Lower leg skin (tissue), 4 donors: ENCODE measurements at regions not wholly inside any gene's neighbourhood (a gene's known extent, or its start where the extent isn't known, plus 50 kb on each side); places are given as distances from the start of the nearest gene placed in this dataset.
"Not testable (repeated sequence)": the region's sequence is repeated elsewhere in the genome, so short reads cannot be mapped to it uniquely, and the experiment has no call there.

Experiments used
- DNase-seq, 2 donors: peaks; one replicate each; pipeline ENCODE4 v3.0.0-alpha.2; 2019; ENCODE audit warnings: low spot score in 2 of 2
- H3K4me3 ChIP-seq: fragments of 200-600 bp; sonication (generic); 2 replicates; pipeline ENCODE4 v1.5.1; 2017; ENCODE audit warnings: mild to moderate bottlenecking, low read depth; ENCODE audit not compliant: poor library complexity, severe bottlenecking
- POLR2A ChIP-seq, 2 donors: fragments of 450-650 bp; IDR thresholded peaks; one replicate each; pipeline ENCODE4 v1.6.1; 2016 to 2017; ENCODE audit warnings: antibody characterized with exemption in 2 of 2, mild to moderate bottlenecking in 1 of 2, moderate library complexity in 1 of 2
- WGBS, 2 donors: methylation state at CpG; one replicate each; pipeline ENCODE4 v1.1.5; 2018; 5-methylcytosine and 5-hydroxymethylcytosine counted together
- intact Hi-C: fragments of 100-400 bp; cut with DNase I; formaldehyde crosslinking; loops from one replicate; pipeline ENCODE4 v1.15.0; 2023; ENCODE audit warnings: low total_unique reads
- TF ChIP-seq, protein P1 (sequence below), 3 donors: fragments of 450-650 bp; IDR thresholded peaks; one replicate each; pipeline ENCODE4 v1.5.1; 2016; ENCODE audit warnings: antibody characterized with exemption in 3 of 3, mild to moderate bottlenecking in 3 of 3, moderate library complexity in 2 of 3

DNA sequence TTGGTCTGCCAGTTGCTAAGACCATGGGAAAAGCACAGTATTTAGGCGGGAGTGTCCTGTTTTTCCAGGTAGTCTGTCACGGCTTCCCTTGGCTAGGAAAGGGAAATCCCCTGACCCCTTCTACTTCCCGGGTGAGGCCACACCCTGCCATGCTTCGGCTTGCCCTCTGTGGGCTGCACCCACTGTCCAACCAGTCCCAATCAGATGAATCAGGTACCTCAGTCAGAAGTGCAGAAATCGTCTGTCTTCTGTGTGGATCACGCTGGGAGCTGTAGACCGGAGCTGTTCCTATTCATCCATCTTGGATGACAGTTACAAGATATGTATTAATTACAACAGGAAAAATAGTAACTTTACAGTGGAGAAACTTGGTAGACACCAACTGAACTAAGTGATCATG lies 188.2 kb downstream of the TPBG start:
- no peak for DNase-seq
- 76 to 80% methylated on average over 7 of the region's 7 CpGs for WGBS, 2 donors
- H3K4me3 ChIP-seq = no peak overlapping the region
- TF ChIP-seq, protein P1, sequence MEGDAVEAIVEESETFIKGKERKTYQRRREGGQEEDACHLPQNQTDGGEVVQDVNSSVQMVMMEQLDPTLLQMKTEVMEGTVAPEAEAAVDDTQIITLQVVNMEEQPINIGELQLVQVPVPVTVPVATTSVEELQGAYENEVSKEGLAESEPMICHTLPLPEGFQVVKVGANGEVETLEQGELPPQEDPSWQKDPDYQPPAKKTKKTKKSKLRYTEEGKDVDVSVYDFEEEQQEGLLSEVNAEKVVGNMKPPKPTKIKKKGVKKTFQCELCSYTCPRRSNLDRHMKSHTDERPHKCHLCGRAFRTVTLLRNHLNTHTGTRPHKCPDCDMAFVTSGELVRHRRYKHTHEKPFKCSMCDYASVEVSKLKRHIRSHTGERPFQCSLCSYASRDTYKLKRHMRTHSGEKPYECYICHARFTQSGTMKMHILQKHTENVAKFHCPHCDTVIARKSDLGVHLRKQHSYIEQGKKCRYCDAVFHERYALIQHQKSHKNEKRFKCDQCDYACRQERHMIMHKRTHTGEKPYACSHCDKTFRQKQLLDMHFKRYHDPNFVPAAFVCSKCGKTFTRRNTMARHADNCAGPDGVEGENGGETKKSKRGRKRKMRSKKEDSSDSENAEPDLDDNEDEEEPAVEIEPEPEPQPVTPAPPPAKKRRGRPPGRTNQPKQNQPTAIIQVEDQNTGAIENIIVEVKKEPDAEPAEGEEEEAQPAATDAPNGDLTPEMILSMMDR (IDR thresholded peaks at IDR 0.05) = no peak
- no peak for TF ChIP-seq POLR2A (IDR thresholded peaks at IDR 0.05)
- intact Hi-C loops = no loop called here

DNA sequence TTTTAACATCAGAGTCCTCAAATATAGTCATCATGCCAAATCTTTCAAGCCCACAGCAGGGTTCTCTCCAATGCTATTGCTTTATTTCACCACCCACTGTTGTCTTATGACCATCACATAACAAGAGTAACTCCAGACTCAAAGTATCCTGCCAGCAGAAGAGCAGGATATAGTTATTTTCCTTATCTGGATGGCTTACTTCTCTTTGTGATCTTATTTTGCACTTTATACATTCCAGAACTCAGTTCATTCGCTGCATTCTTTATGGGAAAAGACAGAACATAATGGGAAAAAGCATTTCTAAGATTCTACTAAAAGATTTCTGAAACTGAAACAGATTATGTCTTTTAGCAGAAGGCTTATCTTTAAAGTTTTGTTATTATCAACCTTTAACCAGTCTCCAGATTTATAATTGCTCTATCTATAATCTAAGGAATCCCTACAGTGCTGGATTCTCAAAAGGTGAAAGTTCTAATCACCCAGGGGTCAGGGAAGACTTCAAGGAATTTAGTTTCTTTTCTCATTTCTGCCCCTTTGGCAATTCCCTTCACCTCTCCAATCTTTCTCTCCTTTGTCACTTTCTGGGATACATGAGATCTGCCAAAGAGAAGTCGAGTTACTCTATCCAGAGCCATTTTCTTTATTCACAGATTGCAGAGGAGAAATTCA lies 190.4 kb downstream of the TPBG start:
- intact Hi-C loops = no loop called here
- TF ChIP-seq, protein P1 (IDR thresholded peaks at IDR 0.05) = no peak
- TF ChIP-seq POLR2A (IDR thresholded peaks at IDR 0.05) = no peak
- no peak overlapping the region for H3K4me3 ChIP-seq
- no peak for DNase-seq
- 67 to 68% methylated on average over 2 of the region's 2 CpGs for whole genome bisulfite sequencing, 2 donors

DNA sequence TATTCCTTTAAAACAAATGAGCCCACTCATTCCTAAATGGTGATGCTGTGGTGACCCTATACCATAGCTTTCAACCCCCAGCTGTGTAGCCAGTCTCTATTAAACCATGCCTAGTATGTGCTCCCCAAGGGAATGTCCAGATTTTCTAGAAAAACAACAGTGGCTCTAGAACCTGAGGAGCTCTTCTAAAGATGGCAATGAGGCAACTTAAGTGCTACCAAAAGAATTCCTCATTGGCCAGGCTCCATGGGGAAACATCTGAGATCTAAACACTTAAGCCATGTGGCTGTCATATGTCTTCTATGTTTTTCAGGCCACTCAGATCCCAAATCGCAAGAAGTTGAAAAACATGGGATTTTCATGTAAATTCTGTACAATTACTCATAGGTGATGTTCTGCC lies 191.0 kb downstream of the TPBG start:
- 81 to 82% methylated on average over 1 of the region's 1 CpG for WGBS, 2 donors
- no peak for DNase-seq
- intact Hi-C loops = no loop called here
- TF ChIP-seq, protein P1 (IDR thresholded peaks at IDR 0.05) = no peak
- TF ChIP-seq POLR2A (IDR thresholded peaks at IDR 0.05) = no peak
- no peak overlapping the region for H3K4me3 ChIP-seq

DNA sequence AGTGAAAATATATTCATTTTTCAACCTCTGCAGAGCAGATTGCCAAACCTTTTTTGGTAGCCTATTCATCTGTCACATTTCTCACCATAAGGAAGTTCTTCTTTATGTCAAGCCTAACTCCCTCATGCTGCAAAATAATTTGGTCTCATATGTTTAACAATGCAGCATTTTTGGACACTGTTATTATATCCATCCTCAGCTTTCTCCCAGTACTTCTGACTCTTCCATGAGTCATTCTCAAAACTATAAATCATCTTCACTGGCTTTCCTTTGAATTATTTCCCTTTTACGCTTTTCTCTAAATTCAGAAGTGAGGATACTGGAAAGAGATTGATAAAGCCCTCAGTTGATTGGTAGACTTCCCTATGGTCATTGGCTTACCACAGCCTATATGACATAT lies 192.2 kb downstream of the TPBG start:
- no peak overlapping the region for H3K4me3 ChIP-seq
- DNase-seq = no peak
- TF ChIP-seq POLR2A (IDR thresholded peaks at IDR 0.05) = no peak
- TF ChIP-seq, protein P1 (IDR thresholded peaks at IDR 0.05) = no peak
- 76 to 78% methylated on average over 1 of the region's 1 CpG for WGBS, 2 donors
- intact Hi-C loops = no loop called here

DNA sequence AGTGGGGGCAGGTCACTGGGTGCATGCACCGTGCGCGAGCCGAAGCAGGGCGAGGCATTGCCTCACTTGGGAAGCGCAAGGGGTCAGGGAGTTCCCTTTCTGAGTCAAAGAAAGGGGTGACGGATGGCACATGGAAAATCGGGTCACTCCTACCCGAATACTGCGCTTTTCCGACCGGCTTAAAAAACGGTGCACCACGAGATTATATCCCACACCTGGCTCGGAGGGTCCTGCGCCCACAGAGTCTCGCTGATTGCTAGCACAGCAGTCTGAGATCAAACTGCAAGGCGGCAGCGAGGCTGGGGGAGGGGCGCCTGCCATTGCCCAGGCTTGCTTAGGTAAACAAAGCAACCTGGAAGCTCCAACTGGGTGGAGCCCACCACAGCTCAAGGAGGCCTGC lies 194.9 kb downstream of the TPBG start:
- intact Hi-C loops, H3K4me3 ChIP-seq, DNase-seq: not testable (repeated sequence)
- 87 to 91% methylated on average over 17 to 20 of the region's 20 CpGs for WGBS, 2 donors

DNA sequence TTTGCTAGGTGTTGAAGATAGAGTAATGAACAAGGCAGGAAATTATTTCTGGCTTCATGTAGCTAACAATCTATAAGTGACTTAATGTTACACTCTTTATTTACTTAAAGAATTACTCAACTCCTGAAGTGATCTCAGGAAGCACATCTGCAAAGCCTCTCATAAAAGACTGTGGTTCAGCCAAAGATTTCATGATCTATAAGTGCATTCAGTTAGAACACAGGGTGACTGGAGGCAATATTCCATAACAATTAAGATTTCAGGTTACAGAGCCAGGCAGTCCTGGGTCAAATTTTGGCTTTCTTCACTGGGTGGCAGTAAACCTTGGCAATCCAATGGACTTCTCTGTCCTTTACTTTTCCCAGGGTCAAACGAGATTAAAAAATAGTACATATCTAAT lies 204.0 kb downstream of the TPBG start:
- DNase-seq = no peak
- TF ChIP-seq, protein P1 (IDR thresholded peaks at IDR 0.05) = no peak
- no peak for TF ChIP-seq POLR2A (IDR thresholded peaks at IDR 0.05)
- H3K4me3 ChIP-seq = no peak overlapping the region
- WGBS, 2 donors = 74 to 75% methylated on average over 1 of the region's 1 CpG
- intact Hi-C loops = no loop called here
